GM19372 (cell line): ENCODE measurements at regions not wholly inside any gene's neighbourhood (a gene's known extent, or its start where the extent isn't known, plus 50 kb on each side); places are given as distances from the start of the nearest gene placed in this dataset.
"Not testable (repeated sequence)": the region's sequence is repeated elsewhere in the genome, so short reads cannot be mapped to it uniquely, and the experiment has no call there.

Experiments used
- ATAC-seq: cut with Tn5 transposase; IDR thresholded peaks from one replicate; pipeline ENCODE4 v1.9.1; 2021; ENCODE audit warnings: mild to moderate bottlenecking, low read depth, moderate library complexity; ENCODE audit not compliant: unreplicated experiment

DNA sequence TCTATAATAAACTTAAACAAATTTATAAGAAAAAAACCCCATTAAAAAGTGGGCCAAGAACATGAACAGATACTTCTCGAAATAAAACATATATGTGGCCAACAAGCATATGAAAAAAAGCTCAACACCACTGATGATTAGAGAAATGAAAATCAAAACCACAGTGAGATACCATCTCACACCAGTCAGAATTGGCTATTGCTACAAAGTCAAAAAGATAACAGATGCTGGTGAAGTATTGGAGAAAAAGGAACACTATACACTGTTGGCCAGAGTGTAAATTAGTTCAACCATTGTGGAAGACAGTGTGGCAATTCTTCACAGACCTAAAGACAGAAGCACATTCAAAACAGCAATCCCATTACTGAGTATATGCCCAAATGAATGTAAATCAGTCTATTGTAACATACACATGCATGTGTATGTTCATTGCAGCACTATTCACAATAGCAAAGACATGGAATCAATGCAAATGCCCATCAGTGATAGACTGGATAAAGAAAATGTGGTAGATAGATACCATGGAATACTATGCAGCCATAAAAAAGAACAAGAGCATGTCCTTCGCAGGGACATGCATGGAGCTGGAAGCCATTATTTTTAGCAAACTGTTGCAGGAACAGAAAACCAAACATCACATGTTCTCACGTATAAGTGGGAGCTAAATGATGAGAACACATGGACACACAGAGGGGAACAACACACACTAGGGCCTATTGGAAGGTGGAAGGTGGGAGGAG lies 313.4 kb downstream of the GATA3 start:
- not testable (repeated sequence) for ATAC-seq

DNA sequence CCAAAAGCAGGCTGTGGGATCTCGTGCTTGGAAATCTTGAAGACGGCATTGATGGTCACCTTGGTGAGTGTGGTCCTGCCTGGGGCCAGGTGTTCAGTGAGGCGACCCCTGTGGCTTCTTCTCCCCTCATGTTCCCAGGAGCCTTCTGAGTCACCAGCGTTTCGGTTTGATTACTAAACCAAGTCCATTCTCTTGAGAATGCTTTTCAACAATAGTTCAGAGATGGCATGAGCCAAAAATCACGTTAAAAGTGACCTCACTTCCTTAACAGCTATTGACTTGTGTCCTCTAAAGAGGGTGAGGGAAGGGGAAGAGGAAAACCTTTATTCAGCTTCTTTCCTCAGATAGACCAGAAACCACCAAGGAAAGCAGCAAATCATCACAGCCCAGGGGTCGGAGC lies 315.2 kb downstream of the GATA3 start:
- ATAC-seq, result no peak

DNA sequence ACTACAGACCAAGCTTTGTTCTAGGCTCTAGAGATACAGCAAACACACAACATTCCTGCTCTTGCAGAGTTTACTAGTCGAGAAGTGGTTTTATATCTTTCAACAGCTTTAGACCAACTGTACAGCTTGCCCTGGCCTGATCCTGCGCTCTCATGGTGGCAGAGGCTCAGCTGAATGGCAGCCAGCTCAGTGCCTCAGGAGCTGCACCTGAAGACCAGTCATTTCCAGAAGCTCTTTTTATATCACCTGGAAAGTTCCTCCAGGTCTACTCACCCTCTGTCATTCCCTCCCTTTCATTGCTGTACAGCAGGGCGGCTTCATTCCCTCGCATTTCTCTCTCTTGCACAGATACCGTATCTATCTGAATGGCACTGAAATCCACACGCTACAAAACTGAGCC lies 319.8 kb downstream of the GATA3 start:
- ATAC-seq, result no peak

DNA sequence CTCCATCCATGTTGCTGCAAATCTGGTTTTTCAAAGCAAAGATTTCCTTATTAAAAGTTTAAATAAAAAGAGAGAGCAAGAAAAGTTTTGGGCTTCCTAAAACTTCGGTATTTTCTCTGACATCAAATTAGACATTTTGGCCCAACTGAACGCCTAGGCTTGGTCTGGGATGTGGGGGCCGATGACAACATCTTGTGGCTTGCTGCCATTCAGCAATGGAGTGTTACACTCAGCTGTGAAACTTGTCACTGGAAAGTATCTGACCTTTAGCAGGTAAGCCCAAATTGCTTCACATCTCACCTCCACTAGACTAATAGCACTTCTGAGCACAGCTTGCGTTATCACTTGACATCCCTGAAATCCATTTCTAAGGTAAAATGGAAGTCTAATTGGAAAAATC lies 320.6 kb downstream of the GATA3 start:
- no peak for ATAC-seq

DNA sequence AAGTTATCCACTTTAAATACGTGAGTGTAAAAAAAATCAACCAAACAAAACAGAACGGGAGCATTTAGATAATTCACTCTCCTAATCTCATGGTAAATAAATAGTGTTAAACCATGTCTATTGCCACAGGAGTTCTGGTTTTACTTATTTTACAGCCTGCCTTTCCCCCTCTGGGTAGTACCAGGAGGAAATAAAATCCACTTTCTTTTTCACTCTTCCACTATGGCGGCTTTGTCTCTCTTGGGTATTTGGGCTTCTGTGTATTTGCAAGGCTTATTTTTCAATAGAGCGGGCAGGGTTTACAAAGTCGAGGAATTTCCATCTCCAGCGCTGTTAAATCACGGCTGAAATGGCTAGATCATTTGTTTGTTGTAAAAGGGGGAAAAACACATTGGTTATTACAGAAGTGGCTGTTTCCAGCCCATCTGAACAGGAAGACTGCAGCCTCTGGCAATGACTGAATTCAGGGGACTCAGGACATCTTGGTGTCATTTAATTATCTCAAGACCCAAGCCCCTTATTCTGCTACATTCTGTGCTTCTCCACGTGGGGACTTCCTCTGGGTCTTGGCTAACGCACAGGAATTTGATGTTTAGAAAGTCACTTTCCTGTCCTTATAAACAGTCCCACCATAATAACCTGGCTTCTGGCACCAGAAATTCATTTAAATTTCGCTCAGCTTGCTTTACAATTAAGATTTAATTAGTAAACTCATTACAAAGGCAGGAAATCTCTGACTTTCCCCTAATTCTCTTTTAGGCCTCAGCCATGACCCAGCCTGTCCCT lies 323.9 kb downstream of the GATA3 start:
- ATAC-seq, result no peak

DNA sequence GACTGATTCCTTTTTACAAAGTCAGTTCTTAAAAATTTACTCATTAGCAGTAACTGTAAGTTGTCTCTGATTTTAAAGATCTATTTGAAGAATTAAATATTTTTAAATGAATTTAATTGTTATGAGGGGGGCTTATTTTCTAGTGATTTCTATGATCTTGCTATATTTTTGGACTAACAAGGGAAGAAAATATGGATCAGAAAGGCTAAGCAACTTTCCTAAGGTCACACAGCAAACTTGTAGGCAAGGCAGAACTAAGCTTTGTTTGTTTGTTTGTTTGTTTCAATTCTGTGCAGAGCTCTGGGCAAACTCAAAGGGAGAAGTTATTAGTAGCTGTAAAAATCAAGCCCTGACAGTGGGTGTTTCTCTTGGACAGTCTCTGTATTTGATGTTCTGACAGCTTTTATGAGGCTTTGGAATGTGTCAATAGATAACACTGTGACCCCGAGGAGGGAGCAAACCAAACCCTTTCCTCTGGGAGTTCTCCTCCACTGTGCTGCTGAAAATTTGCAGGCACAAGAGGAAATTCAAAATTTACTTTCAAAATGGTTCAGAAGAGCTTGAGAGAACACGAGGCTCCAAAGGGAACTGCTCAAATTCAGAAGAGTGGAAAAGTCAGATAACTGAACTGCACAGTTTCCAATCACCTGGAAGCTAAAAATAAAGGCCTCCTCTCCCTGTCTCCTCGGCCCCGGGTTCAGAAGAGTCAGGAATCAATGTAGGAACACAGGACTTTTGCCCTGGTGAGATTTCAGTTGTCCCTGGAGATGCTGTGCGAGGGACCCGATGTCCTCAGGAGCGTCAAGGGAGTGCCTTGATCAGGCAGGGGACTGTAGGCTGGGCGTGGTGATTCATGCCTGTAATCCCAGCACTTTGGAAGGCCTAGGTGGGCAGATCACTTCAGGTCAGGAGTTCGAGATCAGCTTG lies 325.7 kb downstream of the GATA3 start:
- ATAC-seq, result no peak

DNA sequence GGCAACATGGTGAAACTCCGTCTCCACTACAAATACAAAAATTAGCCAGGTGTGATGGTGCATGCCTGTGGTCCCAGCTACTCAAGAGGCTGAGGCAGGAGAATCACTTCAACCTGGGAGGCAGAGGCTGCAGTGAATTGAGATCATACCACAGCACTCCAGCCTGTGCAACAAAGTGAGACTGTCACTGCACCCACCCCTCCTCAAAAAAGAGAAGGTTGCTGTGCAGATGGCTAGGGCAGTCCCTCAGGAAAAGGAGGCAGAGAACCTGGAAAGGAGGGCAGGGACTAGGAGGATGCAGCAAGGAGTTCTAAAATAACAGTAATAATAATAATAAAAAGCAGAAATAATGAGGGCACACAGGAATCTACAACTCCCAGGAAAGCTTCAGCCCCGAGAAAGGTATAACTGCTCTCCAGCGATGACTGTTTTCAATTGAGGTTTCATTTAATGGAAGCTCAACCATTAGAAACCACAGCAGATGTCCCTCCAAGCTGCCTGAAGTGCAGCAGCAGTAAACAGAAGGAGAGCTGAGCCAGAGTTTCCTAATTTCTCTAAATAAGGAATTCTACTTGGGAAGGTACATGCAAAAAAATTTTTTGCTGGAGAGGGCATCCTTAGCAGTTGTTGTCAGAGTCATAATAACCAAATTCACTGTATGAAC lies 326.5 kb downstream of the GATA3 start:
- ATAC-seq, result no peak

DNA sequence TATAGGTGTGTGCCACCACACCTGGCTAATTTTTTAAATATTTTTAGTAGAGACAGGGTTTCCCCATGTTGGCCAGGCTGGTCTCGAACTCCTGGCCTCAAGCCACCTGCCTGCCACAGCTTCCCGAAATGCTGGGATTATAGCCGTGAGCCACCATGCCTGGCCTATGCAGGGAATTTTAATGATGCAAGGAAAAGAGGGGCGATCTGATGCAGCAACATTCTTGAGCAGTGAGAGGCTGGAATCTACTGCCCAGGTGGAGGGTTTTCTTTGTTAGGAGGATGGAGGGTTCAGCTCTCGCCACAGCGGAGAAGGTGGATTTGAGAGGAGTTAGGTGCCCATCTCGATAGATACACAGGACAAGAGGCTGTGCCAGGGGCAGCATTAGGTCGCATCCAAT lies 332.3 kb downstream of the GATA3 start:
- no peak for ATAC-seq

DNA sequence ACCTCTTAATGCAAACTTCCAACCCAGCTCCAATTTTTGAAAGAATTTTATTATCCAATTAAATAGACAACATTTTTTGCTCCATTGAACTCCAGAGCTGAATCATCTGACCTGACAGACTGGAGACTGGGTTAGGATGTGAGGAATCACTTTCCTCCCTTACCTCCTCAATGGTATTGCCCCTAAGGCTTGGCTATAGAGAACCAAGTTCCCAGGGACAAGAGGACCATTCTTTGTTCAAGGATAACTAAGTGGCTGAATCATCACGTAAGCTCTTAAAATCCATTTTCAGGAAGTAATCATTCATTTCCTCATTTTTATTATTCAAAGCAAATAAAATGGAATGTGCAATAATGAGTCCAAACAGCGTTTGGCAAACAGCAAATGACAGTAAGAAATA lies 335.1 kb downstream of the GATA3 start:
- no peak for ATAC-seq

DNA sequence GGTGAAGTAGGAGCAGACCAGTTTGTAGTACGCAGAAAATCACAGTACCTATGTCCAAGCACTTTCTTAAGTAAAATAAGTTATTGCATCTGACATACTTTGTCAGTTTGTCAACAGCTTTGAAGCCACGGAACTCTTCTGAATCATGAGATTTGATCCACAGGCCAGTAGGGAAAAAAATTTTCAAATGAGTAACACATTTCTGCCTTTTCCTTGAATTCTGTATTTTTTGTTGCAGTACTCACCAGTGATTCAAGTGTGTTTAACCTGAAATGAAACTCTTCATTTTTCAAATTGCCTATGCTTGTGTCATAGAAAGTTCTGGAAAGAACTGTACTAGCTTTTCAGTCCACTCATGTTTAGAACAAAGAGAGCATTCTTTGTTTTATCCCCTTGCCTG lies 337.7 kb downstream of the GATA3 start:
- ATAC-seq, result no peak

DNA sequence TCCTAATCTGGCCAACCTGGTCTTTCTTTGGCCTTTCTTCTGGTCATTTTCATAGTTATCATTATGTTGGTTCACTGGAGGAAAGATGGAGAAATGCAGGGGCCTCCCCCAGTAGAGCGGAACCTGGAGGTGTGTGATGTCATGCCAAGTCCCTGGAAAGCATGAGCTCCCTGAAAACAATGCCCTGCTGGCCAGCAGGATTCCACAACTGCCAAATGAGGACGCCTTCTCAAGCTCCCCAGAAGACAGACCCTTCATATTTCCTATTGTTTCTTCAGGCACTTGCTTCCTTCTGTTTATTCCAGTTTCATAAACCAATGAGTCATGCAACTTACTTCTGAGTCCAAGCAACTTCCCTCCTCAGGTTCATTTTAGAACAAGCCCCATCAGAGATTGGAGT lies 339.0 kb downstream of the GATA3 start:
- ATAC-seq, result no peak

DNA sequence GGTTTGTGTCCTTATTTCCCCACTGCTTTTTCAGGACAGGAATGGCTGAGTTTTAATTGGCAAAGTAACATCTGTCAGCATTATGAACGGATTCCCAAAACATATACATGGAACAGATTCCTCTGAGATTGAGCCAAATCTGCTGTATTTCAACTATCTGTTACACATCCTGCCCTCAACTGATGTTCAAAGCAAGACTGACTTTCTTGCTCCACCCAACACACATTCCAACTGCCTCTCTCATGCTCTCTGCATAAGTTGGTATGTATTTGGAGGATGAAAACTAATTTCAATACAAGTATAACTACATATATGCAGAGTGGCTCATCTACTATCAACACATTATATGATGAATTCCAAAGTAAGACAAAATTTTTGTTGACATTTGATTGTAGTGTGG lies 342.2 kb downstream of the GATA3 start:
- ATAC-seq, result no peak

DNA sequence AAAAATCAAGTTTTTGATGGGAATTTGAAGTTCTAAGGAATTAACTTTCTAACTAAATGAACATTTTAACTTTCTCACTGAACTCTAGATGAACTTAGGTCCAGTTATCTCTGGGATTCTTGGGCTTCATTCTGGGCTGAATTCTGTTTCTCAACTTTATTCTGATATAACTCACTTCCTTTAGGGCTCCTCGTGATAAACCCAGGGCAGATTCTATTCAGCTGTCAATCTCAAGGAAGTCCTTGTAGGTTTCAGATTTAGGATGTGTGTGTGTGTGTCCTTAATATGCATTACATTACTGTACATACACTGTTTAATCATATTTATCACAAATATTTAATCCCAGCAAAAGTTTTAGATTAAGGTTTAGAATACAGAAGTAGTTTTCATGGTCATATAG lies 344.3 kb downstream of the GATA3 start:
- ATAC-seq, result no peak

DNA sequence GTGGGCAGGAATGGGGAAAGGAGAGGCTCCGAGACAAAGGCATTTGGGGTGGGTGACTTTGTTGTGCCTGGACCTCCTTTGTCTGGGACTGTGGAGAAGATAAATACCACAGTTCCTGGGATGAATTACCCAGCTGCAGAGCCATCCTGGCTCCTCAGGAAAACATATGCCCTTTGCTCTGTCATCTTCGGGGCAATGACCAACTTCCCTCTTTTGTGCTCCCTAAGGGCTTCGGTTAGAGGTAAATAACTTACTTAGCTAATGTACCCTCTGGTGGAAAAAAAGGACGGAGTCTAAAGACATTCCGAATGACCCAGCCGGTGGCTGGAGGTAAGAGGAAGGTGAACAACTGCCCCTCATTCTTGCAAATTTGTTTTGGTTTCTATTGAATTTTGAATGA lies 345.7 kb downstream of the GATA3 start:
- ATAC-seq, result no peak

DNA sequence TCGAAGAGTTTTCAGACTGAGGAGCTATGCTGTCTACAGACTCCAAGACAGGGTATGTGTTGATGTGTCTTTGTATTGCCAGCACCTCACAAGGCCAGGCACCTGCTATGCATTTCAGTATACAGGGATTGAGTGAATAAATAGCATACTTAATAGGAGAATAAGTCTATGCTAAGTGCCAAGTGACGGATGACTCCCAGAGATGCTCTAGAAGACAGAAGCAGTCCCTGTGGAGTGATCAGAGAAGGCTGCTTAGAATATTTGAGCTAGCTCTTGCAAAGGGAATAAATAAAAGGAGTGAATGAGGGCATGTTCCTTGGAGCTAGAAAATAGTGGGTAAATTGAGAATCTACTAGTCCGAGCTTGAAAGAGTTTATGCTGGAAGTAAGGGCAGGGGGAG lies 346.4 kb downstream of the GATA3 start:
- no peak for ATAC-seq

DNA sequence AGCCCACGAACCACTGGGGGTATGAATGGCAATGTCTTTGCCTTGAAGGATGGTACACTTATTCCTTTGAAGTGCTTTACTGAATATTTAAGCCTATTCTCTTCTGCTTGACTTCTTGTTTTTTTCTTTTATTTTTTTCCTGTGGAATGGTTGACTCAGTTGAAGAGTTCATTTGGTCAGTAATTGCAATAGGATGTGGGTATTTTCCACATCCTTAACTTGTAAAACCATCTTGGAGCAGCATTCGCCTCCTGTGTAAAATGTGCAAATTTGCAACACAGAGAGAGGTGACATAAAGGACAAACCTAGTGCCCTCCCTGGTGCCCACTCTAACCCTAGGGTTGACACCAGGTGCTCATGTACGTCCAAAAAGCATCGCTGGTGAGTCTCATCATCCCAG lies 347.0 kb downstream of the GATA3 start:
- ATAC-seq, result no peak

DNA sequence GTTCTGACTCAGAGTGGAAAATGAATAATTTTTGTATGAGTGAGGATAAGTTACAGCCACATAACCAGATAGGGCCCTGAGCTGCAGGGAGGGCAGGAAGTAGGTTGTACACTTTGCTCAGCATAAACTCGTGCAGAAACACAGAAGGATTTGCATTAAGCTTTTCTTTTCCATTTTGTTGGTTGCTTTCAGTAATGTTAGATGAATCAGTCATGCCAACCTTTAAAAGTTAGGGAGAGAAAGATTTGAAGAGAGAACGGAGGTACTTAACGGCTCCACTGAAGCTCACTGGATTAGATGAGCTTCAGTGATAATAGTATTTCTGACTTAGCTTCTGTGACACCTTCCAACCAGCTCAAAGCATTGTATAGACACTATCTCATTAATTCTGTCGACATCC lies 348.1 kb downstream of the GATA3 start:
- ATAC-seq, result no peak

DNA sequence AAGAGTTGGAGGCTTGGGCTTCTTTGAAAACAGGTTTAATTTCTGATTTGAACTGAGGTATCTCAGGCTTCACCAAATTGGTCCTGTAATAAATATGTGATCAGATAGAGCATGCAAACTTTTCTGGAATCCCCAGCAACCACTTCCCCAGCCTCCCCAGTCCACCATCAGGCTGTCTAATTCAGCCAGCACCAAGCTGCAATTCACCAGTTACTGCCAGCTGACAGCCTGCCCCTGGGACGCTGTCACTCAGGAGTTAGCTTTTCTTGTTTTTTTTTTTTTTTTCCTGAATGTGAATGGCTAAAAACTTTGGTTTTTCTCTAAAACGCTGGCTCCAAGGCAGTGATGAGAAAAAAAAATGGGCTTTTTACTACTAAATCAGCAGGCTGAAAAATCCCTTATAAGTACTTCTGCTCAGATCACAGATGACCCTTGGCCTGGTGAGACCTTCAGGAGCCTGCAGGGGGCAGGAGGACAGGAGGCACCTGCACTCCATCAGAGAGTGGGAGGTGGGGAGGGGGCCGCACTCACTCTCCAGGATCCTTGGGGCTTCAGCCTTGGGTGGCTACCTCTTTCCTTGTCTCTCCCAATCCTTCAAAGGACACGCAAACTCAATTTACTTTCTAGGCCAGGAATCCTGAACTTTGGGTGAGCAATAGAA lies 349.4 kb downstream of the GATA3 start:
- ATAC-seq, result no peak

DNA sequence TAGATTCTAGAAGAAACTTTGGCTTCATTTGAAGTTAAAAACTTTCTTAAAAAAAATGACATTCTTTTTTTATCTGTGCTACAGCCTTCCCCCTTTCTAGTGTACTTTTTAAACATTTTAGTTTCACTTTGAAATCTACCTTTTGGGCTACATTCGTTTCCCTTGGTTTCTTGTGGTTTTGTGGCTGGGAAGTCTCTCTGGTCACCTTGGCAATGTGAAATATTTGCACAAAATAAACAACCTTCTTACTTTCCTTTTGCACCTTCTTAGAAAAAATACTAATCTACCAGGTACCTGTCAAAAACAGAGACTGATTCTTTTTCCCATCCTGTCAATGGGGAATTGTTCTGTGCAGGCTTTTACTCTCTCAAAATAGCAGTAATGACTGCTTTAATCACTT lies 350.2 kb downstream of the GATA3 start:
- peak; percentile 53 for ATAC-seq

DNA sequence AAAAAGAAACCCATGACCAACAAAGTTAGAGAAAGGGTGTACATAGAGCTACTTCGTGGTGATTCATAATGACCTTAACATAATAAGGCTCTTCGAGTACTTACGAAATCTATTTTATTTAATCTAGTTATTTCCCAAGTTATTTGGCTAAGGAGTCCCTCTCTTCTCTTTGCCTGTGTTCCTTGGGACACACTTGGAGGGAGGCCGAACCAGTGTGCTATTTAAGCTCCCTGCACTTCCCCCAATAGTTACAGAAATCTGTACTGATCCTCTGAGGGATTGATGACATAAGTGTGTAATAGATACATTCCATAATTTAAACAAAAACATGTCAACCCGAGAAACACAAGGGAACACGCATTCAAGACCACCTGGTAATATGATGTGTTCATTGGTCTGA lies 351.1 kb downstream of the GATA3 start:
- ATAC-seq, result no peak
